IMR-90 (cell line): ENCODE measurements at regions not wholly inside any gene's neighbourhood (a gene's known extent, or its start where the extent isn't known, plus 50 kb on each side); places are given as distances from the start of the nearest gene placed in this dataset.

Experiments
- ATAC-seq: fragments of 200-7000 bp; cut with Tn5 transposase; 2 replicates; pipeline ENCODE4 v1.9.1; 2020; ENCODE audit warnings: low read depth, mild to moderate bottlenecking, moderate library complexity
- BruUV-seq: library from RNA; stranded (reverse); fragments of 400-500 nt; replicated peaks from 2 replicates; lab custom pipeline; 2021; lab: Mats Ljungman, UMichigan
- CTCF ChIA-PET: fragments of 300-600 bp; formaldehyde crosslinking; extraction: SDS; loops from one replicate; lab custom pipeline; 2021; ENCODE audit warnings: antibody characterized with exemption; lab: Yijun Ruan, JAX
- POLR2A ChIA-PET: fragments of 300-600 bp; sonication (Branson Sonifier 250); formaldehyde crosslinking; loops from one replicate; lab custom pipeline; 2022; ENCODE audit warnings: antibody characterized with exemption; ENCODE audit not compliant: unreplicated experiment; lab: Charles Lee
- DNase-seq: peaks from one replicate; pipeline ENCODE4 v3.0.0; 2013
- H2AFZ ChIP-seq: replicated peaks from 2 replicates; pipeline ENCODE3; 2013; ENCODE audit warnings: low read length, mild to moderate bottlenecking; ENCODE audit not compliant: poor library complexity
- H2AK5ac ChIP-seq: 2 replicates; pipeline ENCODE4 v1.6.1; 2013; ENCODE audit warnings: low read depth, low read length, inconsistent platforms
- H2AK9ac ChIP-seq: replicated peaks from 2 replicates; pipeline ENCODE3; 2013; ENCODE audit warnings: mild to moderate bottlenecking, low read depth, low read length, moderate library complexity; ENCODE audit not compliant: poor library complexity
- H2BK120ac ChIP-seq: 2 replicates; pipeline ENCODE4 v1.6.1; 2013; ENCODE audit warnings: low read depth, low read length, inconsistent platforms
- H2BK15ac ChIP-seq: 3 replicates; pipeline ENCODE4 v1.6.1; 2013; ENCODE audit warnings: low read depth, low read length, inconsistent platforms
- H2BK20ac ChIP-seq: 2 replicates; pipeline ENCODE4 v1.6.1; 2013; ENCODE audit warnings: low read depth, mild to moderate bottlenecking, inconsistent platforms, low read length, moderate library complexity
- H2BK5ac ChIP-seq: 2 replicates; pipeline ENCODE4 v1.6.1; 2013; ENCODE audit warnings: mild to moderate bottlenecking, low read depth, low read length, inconsistent platforms; ENCODE audit not compliant: poor library complexity, severe bottlenecking
- H3K14ac ChIP-seq: replicated peaks from 2 replicates; pipeline ENCODE4 v1.6.1; 2013; ENCODE audit warnings: low read depth, low read length, inconsistent platforms
- H3K18ac ChIP-seq: 2 replicates; pipeline ENCODE4 v1.6.1; 2013; ENCODE audit warnings: low read depth, low read length, control low read depth
- H3K23ac ChIP-seq: 2 replicates; pipeline ENCODE4 v1.6.1; 2013; ENCODE audit warnings: low read depth, low read length, inconsistent platforms
- H3K27ac ChIP-seq: 2 replicates; pipeline ENCODE4 v1.5.1; 2013; ENCODE audit warnings: mild to moderate bottlenecking, control low read depth, low read length; ENCODE audit not compliant: insufficient read depth
- H3K27me3 ChIP-seq: 2 replicates; pipeline ENCODE4 v1.6.1; 2013; ENCODE audit warnings: low read length; ENCODE audit not compliant: control insufficient read depth, insufficient read depth
- H3K36me3 ChIP-seq: 2 replicates; pipeline ENCODE4 v1.6.1; 2013; ENCODE audit warnings: low read length, mixed read lengths; ENCODE audit not compliant: control insufficient read depth, insufficient read depth
- H3K4ac ChIP-seq: 2 replicates; pipeline ENCODE4 v1.6.1; 2013; ENCODE audit warnings: low read depth, low read length, inconsistent platforms
- H3K4me1 ChIP-seq: 2 replicates; pipeline ENCODE4 v1.6.1; 2013; ENCODE audit warnings: low read length, mixed read lengths; ENCODE audit not compliant: control insufficient read depth, insufficient read depth
- H3K4me2 ChIP-seq: 2 replicates; pipeline ENCODE4 v1.6.1; 2013; ENCODE audit warnings: low read depth, mild to moderate bottlenecking, control low read depth, low read length, moderate library complexity
- H3K4me3 ChIP-seq: 2 replicates; pipeline ENCODE4 v1.5.1; 2013; ENCODE audit warnings: low read depth, mild to moderate bottlenecking, control low read depth, low read length, moderate library complexity; ENCODE audit not compliant: insufficient read depth
- H3K56ac ChIP-seq: 2 replicates; pipeline ENCODE4 v1.6.1; 2013; ENCODE audit warnings: low read length, inconsistent platforms; ENCODE audit not compliant: insufficient read depth; ENCODE audit errors: extremely low read depth
- H3K79me1 ChIP-seq, 2 experiments: 2 replicates each; pipeline ENCODE4 v1.6.1; 2013; ENCODE audit warnings: low read length in 2 of 2, inconsistent platforms in 1 of 2, low read depth in 1 of 2
- H3K9ac ChIP-seq: 2 replicates; pipeline ENCODE4 v1.6.1; 2013; ENCODE audit warnings: low read depth, low read length, control low read depth
- H3K9me1 ChIP-seq: 2 replicates; pipeline ENCODE4 v1.6.1; 2013; ENCODE audit warnings: low read length, inconsistent platforms; ENCODE audit not compliant: insufficient read depth
- H3K9me3 ChIP-seq: 2 replicates; pipeline ENCODE4 v1.6.1; 2013; ENCODE audit warnings: low read length; ENCODE audit not compliant: control insufficient read depth, insufficient read depth
- H4K20me1 ChIP-seq: 2 replicates; pipeline ENCODE4 v1.6.1; 2013; ENCODE audit warnings: low read length, inconsistent platforms; ENCODE audit not compliant: insufficient read depth
- H4K5ac ChIP-seq: 2 replicates; pipeline ENCODE4 v1.6.1; 2013; ENCODE audit warnings: mild to moderate bottlenecking, low read depth, low read length, control low read depth
- H4K8ac ChIP-seq, 2 experiments: 2 replicates each; pipeline ENCODE4 v1.6.1; 2013; ENCODE audit warnings: low read depth in 2 of 2, low read length in 2 of 2, control low read depth in 1 of 2, inconsistent platforms in 1 of 2
- H4K91ac ChIP-seq: 2 replicates; pipeline ENCODE4 v1.6.1; 2013; ENCODE audit warnings: low read depth, low read length, inconsistent platforms; ENCODE audit not compliant: insufficient read depth
- CEBPB ChIP-seq: IDR thresholded peaks from 2 replicates; pipeline ENCODE4 v1.6.1; 2012; ENCODE audit warnings: low read depth, low read length, improper control_type of control experiment
- CHD1 ChIP-seq: IDR thresholded peaks from 2 replicates; pipeline ENCODE4 v1.6.1; 2012; ENCODE audit warnings: low read depth, low read length, improper control_type of control experiment
- CTCF ChIP-seq: conservative IDR thresholded peaks from 2 replicates; pipeline ENCODE4 v1.5.1; 2012; ENCODE audit warnings: mild to moderate bottlenecking, low read depth, low read length, improper control_type of control experiment
- FOS ChIP-seq: fragments of 150-350 bp; IDR thresholded peaks from 2 replicates; pipeline ENCODE4 v1.6.1; 2016; ENCODE audit warnings: low read depth, low read length
- MAFK ChIP-seq: IDR thresholded peaks from 2 replicates; pipeline ENCODE4 v1.6.1; 2012; ENCODE audit warnings: low read depth, low read length, improper control_type of control experiment
- MAZ ChIP-seq: IDR thresholded peaks from 2 replicates; pipeline ENCODE4 v1.6.1; 2012; ENCODE audit warnings: low read depth, mild to moderate bottlenecking, low read length, improper control_type of control experiment, moderate library complexity, borderline replicate concordance
- MXI1 ChIP-seq: IDR thresholded peaks from 2 replicates; pipeline ENCODE4 v1.6.1; 2012; ENCODE audit warnings: low read depth, mild to moderate bottlenecking, low read length, moderate library complexity, borderline replicate concordance
- NFE2L2 ChIP-seq: fragments of 150-350 bp; IDR thresholded peaks from 2 replicates; pipeline ENCODE4 v1.6.1; 2016; ENCODE audit warnings: low read depth, mild to moderate bottlenecking, low read length
- POLR2A ChIP-seq: IDR thresholded peaks from 2 replicates; pipeline ENCODE4 v1.6.1; 2012; ENCODE audit warnings: mild to moderate bottlenecking, low read depth, low read length
- RAD21 ChIP-seq: IDR thresholded peaks from 2 replicates; pipeline ENCODE4 v1.6.1; 2012; ENCODE audit warnings: low read length, improper control_type of control experiment
- RCOR1 ChIP-seq: IDR thresholded peaks from 2 replicates; pipeline ENCODE4 v1.6.1; 2012; ENCODE audit warnings: mild to moderate bottlenecking, low read length, improper control_type of control experiment; ENCODE audit not compliant: insufficient replicate concordance
- RFX5 ChIP-seq: IDR thresholded peaks from 2 replicates; pipeline ENCODE4 v1.8.0; 2012; ENCODE audit warnings: low read depth, mild to moderate bottlenecking, low read length, moderate library complexity
- SMC3 ChIP-seq: fragments of 150-350 bp; IDR thresholded peaks from 2 replicates; pipeline ENCODE4 v1.6.1; 2016; ENCODE audit warnings: low read depth, mild to moderate bottlenecking, antibody characterized with exemption, low read length, moderate library complexity
- USF2 ChIP-seq: fragments of 150-350 bp; IDR thresholded peaks from 2 replicates; pipeline ENCODE4 v1.6.1; 2017; ENCODE audit warnings: mild to moderate bottlenecking, antibody characterized with exemption, low read length, low read depth
- WGBS, 2 experiments: methylation state at CpG; one replicate each; pipeline versions ENCODE4 v1.1.5 to v1.1.7; 2013; ENCODE audit warnings: missing lambda C conversion rate in 2 of 2; ENCODE audit not compliant: insufficient read length in 1 of 2; ENCODE audit errors: extremely low coverage in 2 of 2; 5-methylcytosine and 5-hydroxymethylcytosine counted together
- dilution Hi-C: fragments of 300-500 bp; cut with HindIII; formaldehyde crosslinking; loops from one replicate; pipeline ENCODE4 v1.14.3; 2018; ENCODE audit warnings: low sequenced_read_pairs; ENCODE audit not compliant: unreplicated experiment
- in situ Hi-C: fragments of 300-500 bp; cut with MboI; formaldehyde crosslinking; loops from 3 replicates; pipeline ENCODE4 v1.14.3; 2019; ENCODE audit warnings: low sequenced_read_pairs, inconsistent platforms, mixed read lengths
- intact Hi-C: fragments of 100-400 bp; cut with micrococcal nuclease; formaldehyde crosslinking; loops from 2 replicates; pipeline ENCODE4 v1.10.0; 2022
- TF ChIP-seq, protein P1 (sequence below): fragments of 150-350 bp; IDR thresholded peaks from 2 replicates; pipeline ENCODE4 v1.6.1; 2016; ENCODE audit warnings: low read depth, mild to moderate bottlenecking, low read length, moderate library complexity, borderline replicate concordance

- H2AK9ac ChIP-seq = no peak overlapping the region
- no peak for DNase-seq
- dilution Hi-C loops = no loop called here
These were observed 139.2 kb downstream of the KIF26A start for GRCh38 chr14:104277416-104278213.

More at GRCh38 chr14:104277416-104278213, 139.2 kb downstream of the KIF26A start:
- Histone ChIP-seq H2BK15ac (no peak overlapping the region), H4K5ac (no peak overlapping the region), H3K56ac (no peak overlapping the region), H4K20me1 (no peaks in the 10 kb centered on the region), H3K4me1 (no peaks in the 10 kb centered on the region), H3K27me3 (no peaks in the 10 kb centered on the region), H2BK5ac (no peak overlapping the region), H4K91ac (no peak overlapping the region), H4K8ac (no peak overlapping the region), H3K4ac (no peak overlapping the region), H3K18ac (no peak overlapping the region), H3K9me1 (no peaks in the 10 kb centered on the region), H3K4me3 (no peak overlapping the region), H2BK20ac (no peak overlapping the region), H3K36me3 (no peaks in the 10 kb centered on the region), H3K23ac (no peak overlapping the region), H2AK5ac (no peak overlapping the region), H3K9me3 (peaks cover 49% of the 10 kb centered on the region), H3K4me2 (no peak overlapping the region), H2BK120ac (no peak overlapping the region), H2AFZ (no peak overlapping the region), H3K79me1 (no peaks in the 10 kb centered on the region), H3K14ac (no peak overlapping the region), H3K9ac (no peak overlapping the region), H3K27ac (no peak overlapping the region)
- no TSS peak for BruUV-seq
- in situ Hi-C loops = no loop called here
- no peak for ATAC-seq
- CTCF ChIA-PET = no interaction called here
- TF ChIP-seq RFX5 = no peak
- no peak for TF ChIP-seq RAD21
- no peak for TF ChIP-seq MXI1
- TF ChIP-seq, protein P1, sequence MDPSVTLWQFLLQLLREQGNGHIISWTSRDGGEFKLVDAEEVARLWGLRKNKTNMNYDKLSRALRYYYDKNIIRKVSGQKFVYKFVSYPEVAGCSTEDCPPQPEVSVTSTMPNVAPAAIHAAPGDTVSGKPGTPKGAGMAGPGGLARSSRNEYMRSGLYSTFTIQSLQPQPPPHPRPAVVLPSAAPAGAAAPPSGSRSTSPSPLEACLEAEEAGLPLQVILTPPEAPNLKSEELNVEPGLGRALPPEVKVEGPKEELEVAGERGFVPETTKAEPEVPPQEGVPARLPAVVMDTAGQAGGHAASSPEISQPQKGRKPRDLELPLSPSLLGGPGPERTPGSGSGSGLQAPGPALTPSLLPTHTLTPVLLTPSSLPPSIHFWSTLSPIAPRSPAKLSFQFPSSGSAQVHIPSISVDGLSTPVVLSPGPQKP = no peak
- TF ChIP-seq RCOR1 = no peak
- no peak for TF ChIP-seq MAZ
- TF ChIP-seq USF2 = no peak
- no peak for TF ChIP-seq FOS
- no peak for TF ChIP-seq CEBPB
- TF ChIP-seq CTCF = no peak
- TF ChIP-seq NFE2L2 = no peak
- TF ChIP-seq SMC3 = no peak
- no peak for TF ChIP-seq POLR2A
- TF ChIP-seq MAFK = no peak
- no peak for TF ChIP-seq CHD1
- POLR2A ChIA-PET = no interaction called here
- intact Hi-C loops = no loop called here
- WGBS, 2 experiments = 50% methylated on average over 2 of the region's 30 CpGs; no CpG with 5 or more reads in 1 of the 2 experiments
